Activated CD8-positive, alpha-beta memory T cell treated with anti-CD3 and anti-CD28 coated beads, Interleukin-2, amount 50 U/mL, for 24 hours (primary cell): ENCODE measurements at regions not wholly inside any gene's neighbourhood (a gene's known extent, or its start where the extent isn't known, plus 50 kb on each side); places are given as distances from the start of the nearest gene placed in this dataset.
"Not testable (repeated sequence)": the region's sequence is repeated elsewhere in the genome, so short reads cannot be mapped to it uniquely, and the experiment has no call there.

Experiments used
- DNase-seq: peaks from one replicate; pipeline ENCODE4 v3.0.0-alpha.2; 2020; ENCODE audit errors: extremely low read depth

DNA sequence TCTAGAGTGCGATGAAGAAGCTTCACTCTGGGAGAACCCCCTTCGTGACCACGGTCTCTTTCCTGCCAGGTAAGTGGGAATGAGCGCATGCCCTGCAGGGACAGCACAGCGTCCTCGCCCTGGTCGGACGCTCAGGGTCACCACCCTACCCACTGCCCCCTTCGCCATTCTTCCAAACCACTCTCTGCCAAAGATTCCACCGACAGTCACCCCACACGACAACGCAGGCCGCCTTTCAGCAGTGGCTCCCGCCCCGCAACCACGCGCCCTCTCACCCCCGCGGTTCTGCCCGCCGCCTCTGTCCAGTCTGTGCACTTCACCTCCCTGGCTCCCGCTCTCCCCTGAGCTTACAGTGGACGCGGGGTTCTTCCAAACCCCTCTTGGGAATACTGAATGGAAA is 82.3 kb upstream of the FCGR1A start:
- not testable (repeated sequence) for DNase-seq

DNA sequence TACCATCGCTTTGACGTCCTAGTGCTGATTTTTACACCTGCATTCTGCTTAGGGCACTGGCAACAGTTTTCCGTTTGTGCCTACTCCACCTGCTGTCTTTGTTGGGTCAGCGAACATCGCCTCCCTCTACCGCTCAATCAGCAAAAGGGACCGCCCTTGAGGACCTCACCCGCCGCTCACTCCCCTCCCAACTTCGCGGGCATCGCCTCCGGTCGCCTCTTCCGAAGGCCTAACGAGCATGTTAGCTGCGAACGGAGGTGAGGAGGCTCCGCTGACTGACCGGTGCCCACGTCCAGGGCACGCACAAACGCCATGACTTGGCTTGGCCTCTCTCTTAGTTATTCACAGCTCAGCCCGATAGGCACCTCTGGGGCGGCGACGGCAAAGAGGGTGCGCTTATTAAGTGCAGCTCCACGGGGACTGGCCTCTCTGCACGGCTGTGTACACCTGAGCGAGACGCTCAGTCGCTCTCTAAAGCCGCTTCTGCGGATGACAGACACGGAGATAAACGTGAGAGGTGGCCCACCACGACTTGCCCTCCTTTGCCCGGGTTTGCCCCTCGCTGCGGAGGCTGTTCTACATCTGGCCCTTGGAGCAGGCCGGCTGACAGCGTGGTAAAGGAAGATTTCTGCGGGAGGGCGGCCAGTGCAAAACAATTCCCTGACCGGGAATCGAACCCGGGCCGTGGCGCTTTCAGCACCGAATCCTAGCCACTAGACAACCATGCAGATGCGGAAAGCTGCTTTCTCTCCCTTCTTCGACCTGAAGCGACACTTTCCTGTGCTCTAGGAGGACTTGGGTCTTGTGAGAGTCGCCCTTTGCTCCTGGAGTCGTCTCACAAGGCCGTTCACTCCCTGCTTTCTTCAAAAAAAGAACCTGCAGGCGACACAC is 81.6 kb upstream of the FCGR1A start:
- DNase-seq: not testable (repeated sequence)

DNA sequence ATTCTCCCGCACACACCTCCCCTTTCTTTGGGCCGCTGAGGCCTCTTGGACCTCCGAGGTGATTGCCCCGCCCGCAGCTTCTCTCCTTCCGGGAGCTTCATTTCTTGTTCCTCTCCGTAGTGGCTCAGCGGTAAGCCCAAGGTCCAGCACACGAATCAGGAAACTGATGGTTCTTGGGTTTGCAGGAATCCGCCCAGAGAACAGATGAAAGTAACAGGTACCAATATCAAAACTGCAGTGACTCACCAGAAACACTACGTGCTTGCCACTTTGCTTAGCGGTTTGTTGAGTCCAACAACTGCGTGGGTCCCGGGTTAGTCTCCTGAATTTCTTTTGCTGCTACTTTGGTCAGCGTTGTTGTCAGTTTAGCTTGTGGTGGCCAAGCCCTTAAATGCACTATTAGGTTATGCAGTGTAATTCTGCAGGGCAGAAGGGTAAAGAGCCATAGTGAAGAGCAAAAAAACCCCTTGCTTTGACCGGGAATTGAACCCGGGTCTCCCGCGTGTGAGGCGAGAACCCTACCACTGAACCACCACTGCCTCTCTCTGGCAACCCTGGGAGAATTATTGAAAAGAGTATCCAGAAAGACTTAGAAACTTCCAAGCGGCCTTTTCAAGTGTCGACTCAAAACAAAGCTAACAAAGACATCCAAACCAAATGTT is 74.2 kb upstream of the FCGR1A start:
- peak; percentile 30 for DNase-seq

DNA sequence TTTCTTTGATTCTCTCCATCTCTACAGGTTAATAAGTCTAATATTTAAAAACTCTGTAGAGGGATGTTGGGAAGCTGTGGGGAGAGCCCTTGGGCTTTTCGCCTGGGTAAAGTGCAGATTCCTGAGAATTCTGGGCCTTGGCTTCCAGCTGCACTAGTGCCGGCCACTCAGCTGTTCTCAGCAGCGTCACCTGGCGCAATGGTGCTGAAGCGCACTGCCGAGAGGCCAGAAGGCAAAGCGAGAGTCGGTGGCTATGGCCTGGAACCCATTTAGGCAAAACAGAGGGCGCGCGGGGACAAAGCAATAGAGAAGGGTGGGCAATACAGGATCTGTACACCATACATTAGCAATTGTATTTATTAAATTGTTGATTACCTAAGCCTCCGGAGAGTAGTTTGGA is 70.8 kb upstream of the FCGR1A start:
- not testable (repeated sequence) for DNase-seq

DNA sequence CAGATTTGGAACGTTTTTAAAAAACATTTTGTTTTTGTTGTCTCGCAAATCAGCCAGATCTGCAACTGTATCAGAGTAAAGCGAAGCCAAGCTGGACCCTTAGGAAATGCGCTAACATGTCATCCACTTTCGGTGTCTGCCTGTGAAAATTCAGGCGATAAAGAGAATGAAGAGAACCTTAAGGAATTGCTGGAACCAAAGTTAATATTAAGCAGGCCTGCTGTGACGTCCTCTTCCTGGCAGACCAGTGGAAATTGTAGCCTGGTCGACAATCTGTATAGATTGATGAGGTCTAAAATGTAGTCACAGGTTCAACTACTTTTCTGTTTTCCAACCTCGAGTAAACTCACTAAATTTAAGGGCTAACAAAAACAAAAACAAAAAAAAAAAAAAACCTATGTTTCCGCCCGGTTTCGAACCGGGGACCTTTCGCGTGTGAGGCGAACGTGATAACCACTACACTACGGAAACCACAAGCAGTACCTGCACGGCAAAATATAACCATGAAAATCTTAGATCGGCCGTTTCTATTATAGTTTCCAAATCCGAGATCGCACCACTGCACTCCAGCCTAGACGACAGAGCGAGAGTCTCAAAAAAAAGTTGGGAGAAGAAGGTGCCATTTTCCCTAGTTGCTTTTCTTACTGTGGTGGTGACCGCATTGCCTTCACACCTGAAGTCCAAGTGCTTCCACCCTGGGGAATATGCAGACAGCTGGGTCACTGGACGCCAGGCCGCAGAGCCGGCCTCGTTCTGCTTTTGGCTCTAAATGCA is 70.2 kb upstream of the FCGR1A start:
- peak; percentile 47 for DNase-seq

DNA sequence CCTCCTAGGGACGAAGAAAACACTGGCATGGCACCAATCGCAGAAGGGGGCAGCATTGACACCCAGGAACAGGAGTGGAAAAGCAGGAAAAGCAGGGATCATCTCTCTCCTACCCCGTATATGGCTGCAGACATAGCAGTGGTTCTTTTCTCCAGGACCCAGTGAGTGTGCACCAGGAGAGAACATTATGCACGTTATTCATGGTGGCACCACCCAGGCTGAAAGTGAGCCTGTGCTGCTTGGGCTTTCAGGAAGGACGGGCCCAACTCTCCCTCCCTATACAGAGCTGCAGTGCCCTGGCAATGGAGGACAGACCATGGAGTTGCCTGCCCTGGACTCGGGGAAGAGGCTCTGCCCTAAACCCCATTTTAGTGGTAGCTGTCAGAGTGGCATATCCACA is 69.0 kb upstream of the FCGR1A start:
- DNase-seq: not testable (repeated sequence)

DNA sequence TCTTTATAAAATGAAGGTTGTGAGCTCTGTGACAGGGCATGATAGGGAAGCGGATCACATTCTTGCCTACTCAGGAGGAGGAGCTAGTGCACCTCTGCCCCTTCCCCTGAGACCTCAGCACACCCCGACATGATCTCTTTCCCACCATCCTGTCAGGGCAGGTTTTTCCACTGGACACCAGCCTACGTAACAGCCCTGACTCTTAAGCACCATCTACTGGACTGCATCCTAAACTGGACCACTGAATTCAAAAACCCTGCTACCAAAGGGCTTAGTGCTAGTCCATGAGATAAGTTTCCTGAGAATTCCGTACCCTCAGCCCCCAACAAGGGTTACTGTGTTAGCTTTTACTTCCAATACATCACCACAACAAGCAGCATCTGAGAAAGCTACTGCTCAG is 68.5 kb upstream of the FCGR1A start:
- not testable (repeated sequence) for DNase-seq

DNA sequence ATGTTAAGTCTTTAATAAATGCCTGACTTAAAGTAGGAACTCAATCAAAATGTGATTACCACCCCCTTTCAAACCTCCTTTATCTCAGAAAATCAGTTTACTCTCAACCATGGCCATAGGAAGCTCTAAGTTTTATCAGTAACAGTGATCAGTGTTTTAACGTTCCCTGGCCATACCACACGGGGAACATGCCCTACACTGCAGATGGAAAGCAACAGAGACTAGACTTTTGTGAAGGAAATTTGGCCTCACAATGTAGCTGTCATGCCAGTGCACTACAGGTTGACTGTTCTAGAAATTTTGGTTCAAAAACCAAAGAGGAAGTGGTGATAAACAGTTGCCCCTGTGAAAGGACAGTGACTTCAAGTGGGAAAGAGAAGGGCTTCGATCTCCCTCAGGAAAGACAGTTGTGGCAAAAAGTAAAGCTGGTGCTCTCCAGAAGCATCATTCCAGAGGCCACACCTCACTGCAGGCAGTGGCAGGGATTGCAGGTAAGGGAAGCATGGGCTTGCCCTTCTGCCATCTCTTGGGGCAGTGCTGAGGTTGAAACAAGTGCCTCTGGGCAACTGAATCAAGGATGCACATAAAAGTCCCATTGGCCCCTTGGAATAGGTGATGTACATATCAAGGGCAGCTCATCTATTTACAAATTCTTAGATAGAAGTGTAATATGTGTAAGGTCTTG is 57.7 kb upstream of the FCGR1A start:
- DNase-seq: not testable (repeated sequence)

DNA sequence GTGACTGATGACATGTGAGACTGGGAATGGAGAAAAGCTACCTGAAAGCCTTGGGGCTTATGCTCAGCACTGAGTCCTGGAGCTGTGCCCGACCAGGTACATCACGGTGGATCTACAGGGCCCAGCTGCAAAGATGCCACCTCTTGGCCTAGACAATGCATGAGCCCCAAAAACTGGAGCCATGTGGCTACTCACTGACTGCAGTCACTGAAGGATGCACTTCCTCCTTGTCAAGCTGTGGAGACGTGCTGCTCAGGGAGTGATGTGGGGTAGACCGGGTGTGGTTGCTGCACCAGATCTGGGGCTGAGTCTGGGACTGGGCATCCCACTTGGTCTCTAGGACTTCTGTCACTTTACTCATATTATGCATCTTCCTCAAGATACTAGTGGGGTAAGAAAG is 55.8 kb upstream of the FCGR1A start:
- not testable (repeated sequence) for DNase-seq

DNA sequence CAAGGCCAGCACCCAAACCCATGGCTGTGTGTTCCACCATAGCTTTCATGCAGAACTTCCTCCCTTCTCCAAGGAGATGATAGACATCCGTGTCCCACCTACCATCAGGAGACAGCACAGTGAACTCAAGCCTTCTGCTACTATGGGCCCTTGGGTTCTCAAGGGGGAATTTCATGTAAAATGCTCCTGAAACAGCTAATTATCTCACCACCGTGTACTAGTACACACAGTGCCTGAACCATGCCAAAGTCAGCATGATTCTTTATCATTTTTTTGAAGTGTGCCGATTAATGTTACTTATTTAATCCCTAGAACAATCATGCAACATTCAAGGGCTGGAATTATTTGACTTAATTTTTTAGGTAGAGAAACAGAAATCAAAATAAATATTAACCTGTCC is 53.9 kb upstream of the FCGR1A start:
- not testable (repeated sequence) for DNase-seq
